PC-3 (cell line): ENCODE measurements at regions not wholly inside any gene's neighbourhood (a gene's known extent, or its start where the extent isn't known, plus 50 kb on each side); places are given as distances from the start of the nearest gene placed in this dataset.

Experiments
- ATAC-seq: fragments of 200-7000 bp; cut with Tn5 transposase; 2 replicates; pipeline ENCODE4 v1.9.1; 2020; ENCODE audit warnings: mild to moderate bottlenecking, moderate library complexity
- BruUV-seq: library from RNA; stranded (reverse); fragments of 400-500 nt; replicated peaks from 2 replicates; lab custom pipeline; 2021; lab: Mats Ljungman, UMichigan
- CTCF ChIA-PET: fragments of 300-600 bp; sonication (Branson Sonifier 250); formaldehyde crosslinking; loops from one replicate; lab custom pipeline; 2022; ENCODE audit warnings: antibody characterized with exemption; lab: Charles Lee
- POLR2A ChIA-PET: fragments of 300-600 bp; sonication (Branson Sonifier 250); formaldehyde crosslinking; loops from one replicate; lab custom pipeline; 2022; ENCODE audit warnings: antibody characterized with exemption; ENCODE audit not compliant: unreplicated experiment; lab: Charles Lee
- DNase-seq: peaks from one replicate; pipeline ENCODE4 v3.0.0-alpha.2; 2015
- H2AFZ ChIP-seq: fragments of 300-600 bp; sonication (generic); 2 replicates; pipeline ENCODE4 v1.6.0; 2016; ENCODE audit warnings: antibody characterized with exemption, low read length
- H3F3A ChIP-seq: fragments of 300-600 bp; sonication (generic); one replicate; pipeline ENCODE4 v1.6.0; 2017; ENCODE audit warnings: antibody characterized with exemption, low read length, control low read depth, mild to moderate bottlenecking; ENCODE audit not compliant: unreplicated experiment
- H3K27ac ChIP-seq: fragments of 300-600 bp; sonication (generic); 2 replicates; pipeline ENCODE4 v1.5.1; 2016; ENCODE audit warnings: mild to moderate bottlenecking, low read length
- H3K27me3 ChIP-seq: fragments of 300-600 bp; sonication (generic); 2 replicates; pipeline ENCODE4 v1.6.1; 2016; ENCODE audit warnings: low read length, mixed read lengths
- H3K36me3 ChIP-seq: fragments of 300-600 bp; sonication (generic); 2 replicates; pipeline ENCODE4 v1.6.1; 2016; ENCODE audit warnings: low read depth, mixed run types, low read length, mixed read lengths
- H3K4me1 ChIP-seq: fragments of 300-600 bp; sonication (generic); 2 replicates; pipeline ENCODE4 v1.5.1; 2016; ENCODE audit warnings: low read length; ENCODE audit not compliant: insufficient read depth
- H3K4me2 ChIP-seq: fragments of 300-600 bp; sonication (generic); 2 replicates; pipeline ENCODE4 v1.6.0; 2016; ENCODE audit warnings: low read length
- H3K4me3 ChIP-seq: fragments of 300-600 bp; sonication (generic); 2 replicates; pipeline ENCODE4 v1.5.1; 2016; ENCODE audit warnings: mild to moderate bottlenecking, low read length, mixed read lengths
- H3K79me2 ChIP-seq: fragments of 300-600 bp; sonication (generic); 2 replicates; pipeline ENCODE4 v1.6.1; 2017; ENCODE audit warnings: low read length, mixed read lengths
- H3K9ac ChIP-seq: fragments of 300-600 bp; sonication (generic); 2 replicates; pipeline ENCODE4 v1.6.0; 2016; ENCODE audit warnings: mild to moderate bottlenecking, low read length
- H3K9me2 ChIP-seq: fragments of 300-600 bp; sonication (generic); replicated peaks from 2 replicates; pipeline ENCODE4 v1.6.1; 2016; ENCODE audit warnings: mixed run types, low read length, mixed read lengths
- H3K9me3 ChIP-seq: fragments of 300-600 bp; sonication (generic); 2 replicates; pipeline ENCODE4 v1.6.1; 2016; ENCODE audit warnings: low read length, mixed read lengths
- H4K20me1 ChIP-seq: fragments of 300-600 bp; sonication (generic); 2 replicates; pipeline ENCODE4 v1.6.1; 2016; ENCODE audit warnings: low read length, mixed read lengths
- CTCF ChIP-seq: fragments of 300-600 bp; sonication (generic); conservative IDR thresholded peaks from 2 replicates; pipeline ENCODE4 v1.5.1; 2017; ENCODE audit warnings: antibody characterized with exemption, low read depth, mild to moderate bottlenecking, low read length
- EZH2 ChIP-seq: fragments of 300-600 bp; sonication (generic); IDR thresholded peaks from one replicate; pipeline ENCODE4 v1.6.1; 2017; ENCODE audit warnings: antibody characterized with exemption, mild to moderate bottlenecking, low read length; ENCODE audit not compliant: unreplicated experiment
- EZH2phosphoT487 ChIP-seq: fragments of 300-600 bp; sonication (generic); IDR thresholded peaks from 2 replicates; pipeline ENCODE4 v1.6.1; 2018; ENCODE audit warnings: mild to moderate bottlenecking, antibody characterized with exemption, low read length, borderline replicate concordance
- intact Hi-C: fragments of 100-400 bp; cut with micrococcal nuclease; formaldehyde crosslinking; loops from 2 replicates; pipeline ENCODE4 v1.9.0; 2023

DNA sequence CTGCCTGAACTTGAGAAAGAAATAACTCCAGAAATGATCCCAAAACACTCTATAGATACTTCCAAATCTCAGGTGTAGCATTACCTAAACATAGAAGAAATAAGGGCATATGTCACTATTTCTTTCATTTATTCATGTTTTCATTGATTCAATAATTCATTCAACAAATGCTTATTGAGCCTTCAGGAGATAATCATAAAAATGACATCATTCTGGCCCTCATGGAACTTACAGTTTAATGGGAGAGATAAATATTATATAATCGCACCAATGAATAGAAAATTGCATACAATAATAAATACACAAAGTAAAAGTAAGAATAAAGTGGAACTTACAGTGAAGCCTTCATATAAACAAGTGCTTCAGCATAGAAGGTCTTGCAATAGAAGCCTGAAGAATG lies 58.1 kb upstream of the NR2F2 start:
- Histone ChIP-seq H3K9ac (no peak overlapping the region), H3K79me2 (peaks cover 13% of the 10 kb centered on the region), H3F3A (no peaks in the 10 kb centered on the region), H3K9me2 (no peaks in the 10 kb centered on the region), H3K4me3 (no peak overlapping the region), H3K27ac (peak overlapping the region; percentile 88; the same call in 1 of the 2 replicates), H2AFZ (no peak overlapping the region), H3K36me3 (no peaks in the 10 kb centered on the region), H3K27me3 (no peaks in the 10 kb centered on the region), H3K4me1 (peaks cover 78% of the 10 kb centered on the region), H3K4me2 (no peak overlapping the region; the same call in 1 of the 2 replicates), H3K9me3 (no peaks in the 10 kb centered on the region), H4K20me1 (no peaks in the 10 kb centered on the region)
- intact Hi-C loops, result loop anchor here (2.0 to 5.0 kb wide), 3 partner anchors 42 to 340 kb away; no protein-coding TSS in a partner anchor
- BruUV-seq, result no TSS peak
- POLR2A ChIA-PET, result interaction anchor here (0.5 kb wide), 1 partner anchor 20 kb away, joined by 6 read pairs; no protein-coding TSS in a partner anchor
- DNase-seq, result no peak
- TF ChIP-seq CTCF, result no peak
- no peak for TF ChIP-seq EZH2
- TF ChIP-seq EZH2phosphoT487, result no peak
- CTCF ChIA-PET, result no interaction called here
- no peak for ATAC-seq

DNA sequence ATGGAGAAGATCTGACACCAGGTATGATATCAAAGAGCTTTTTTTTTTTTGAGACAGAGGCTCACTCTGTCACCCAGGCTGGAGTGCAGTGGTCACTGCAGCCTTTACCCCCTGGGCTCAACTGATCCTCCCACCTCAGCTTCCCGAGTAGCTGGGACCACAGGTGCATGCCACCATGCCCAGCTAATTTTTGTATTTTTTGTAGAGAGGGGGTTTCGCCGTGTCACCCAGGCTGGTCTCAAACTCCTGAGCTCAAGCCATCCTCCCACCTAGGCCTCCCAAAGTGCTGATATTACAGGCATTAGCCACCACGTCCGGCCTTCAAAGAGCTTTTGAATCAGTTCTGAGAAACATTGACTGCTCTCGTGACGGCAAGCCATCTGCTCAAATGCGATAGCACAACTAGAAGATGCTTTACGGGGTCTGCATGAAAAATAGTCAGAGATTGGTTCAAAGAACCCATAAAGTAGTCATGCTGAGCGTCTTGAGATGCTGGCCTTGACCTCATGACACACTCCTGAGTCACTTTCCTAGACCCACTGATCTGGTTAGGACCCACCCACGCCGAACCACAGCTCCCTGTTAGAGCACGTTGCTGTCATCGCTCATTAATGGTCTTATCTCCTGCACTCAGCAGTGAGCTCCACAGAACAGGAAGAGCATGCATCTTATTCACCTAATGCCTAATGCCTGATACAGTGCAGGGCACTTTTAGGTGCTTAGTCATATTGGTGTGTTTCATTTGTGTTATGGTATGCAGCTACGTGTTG lies 57.0 kb upstream of the NR2F2 start:
- Histone ChIP-seq H3K9ac (peak overlapping the region; percentile 39), H3K4me1 (peaks cover 76% of the 10 kb centered on the region), H2AFZ (no peak overlapping the region), H3K27ac (peak overlapping the region; percentile 88), H3K79me2 (peaks cover 13% of the 10 kb centered on the region), H3K9me3 (no peaks in the 10 kb centered on the region), H3K4me3 (peak overlapping the region; percentile 49; the same call in 1 of the 2 replicates), H3K27me3 (no peaks in the 10 kb centered on the region), H3F3A (no peaks in the 10 kb centered on the region), H4K20me1 (no peaks in the 10 kb centered on the region), H3K9me2 (no peaks in the 10 kb centered on the region), H3K36me3 (no peaks in the 10 kb centered on the region), H3K4me2 (peak overlapping the region; percentile 79)
- ChIA-PET CTCF (no interaction called here), POLR2A (interaction anchor here (0.7 to 0.9 kb wide), 2 partner anchors 39 to 43 kb away, joined by 5 to 10 read pairs; no protein-coding TSS in a partner anchor)
- ATAC-seq (peak; percentile 91), DNase-seq (peak; percentile 98)
- intact Hi-C loops, result loop anchor here (2.0 to 5.0 kb wide), 3 partner anchors 43 to 341 kb away; no protein-coding TSS in a partner anchor
- no TSS peak for BruUV-seq
- TF ChIP-seq EZH2phosphoT487 (no peak), EZH2 (no peak), CTCF (no peak)

- Histone ChIP-seq H3K27ac (peak overlapping the region; percentile 83), H3K4me2 (peak overlapping the region; percentile 79), H3K79me2 (peaks cover 13% of the 10 kb centered on the region), H3K4me3 (peak overlapping the region; percentile 49; the same call in 1 of the 2 replicates), H3K9me3 (no peaks in the 10 kb centered on the region), H3K4me1 (peaks cover 71% of the 10 kb centered on the region), H3F3A (no peaks in the 10 kb centered on the region), H2AFZ (no peak overlapping the region), H3K27me3 (no peaks in the 10 kb centered on the region), H3K9me2 (no peaks in the 10 kb centered on the region), H4K20me1 (no peaks in the 10 kb centered on the region), H3K9ac (peak overlapping the region; percentile 31), H3K36me3 (no peaks in the 10 kb centered on the region)
- POLR2A ChIA-PET, result interaction anchor here (0.7 to 0.9 kb wide), 2 partner anchors 39 to 43 kb away, joined by 5 to 10 read pairs; no protein-coding TSS in a partner anchor
- CTCF ChIA-PET, result no interaction called here
- DNase-seq, result no peak
- BruUV-seq, result TSS peak; percentile 73
- TF ChIP-seq EZH2 (no peak), EZH2phosphoT487 (no peak), CTCF (no peak)
- intact Hi-C loops, result loop anchor here (5.0 kb wide), 1 partner anchor 342 kb away; no protein-coding TSS in a partner anchor
- ATAC-seq, result no peak
These were observed 56.4 kb upstream of the NR2F2 start for GRCh38 chr15:96274087-96274440.
